DMS53 (cell line): ENCODE measurements at regions not wholly inside any gene's neighbourhood (a gene's known extent, or its start where the extent isn't known, plus 50 kb on each side); places are given as distances from the start of the nearest gene placed in this dataset.
A peak's percentile ranks its signal among the peaks of the same experiment; 100 is the strongest.

Source experiments
- DNase-seq: peaks from one replicate; lab custom pipeline; 2025; lab: John Stamatoyannopoulos, UW

GRCh38 chr16:52650318-52650717 is 103.4 kb upstream of the TOX3 start:
- no peak for DNase-seq

- DNase-seq = no peak
These were observed 102.9 kb upstream of the TOX3 start for GRCh38 chr16:52649870-52650269.

- DNase-seq = no peak
These were observed 100.6 kb upstream of the TOX3 start for GRCh38 chr16:52647588-52647987.

GRCh38 chr16:52643006-52643405 is 96.1 kb upstream of the TOX3 start:
- DNase-seq = no peak

- DNase-seq = peak; percentile 66
These were observed 87.6 kb upstream of the TOX3 start for GRCh38 chr16:52634528-52634927.

GRCh38 chr16:52634104-52634503 is 87.2 kb upstream of the TOX3 start:
- peak; percentile 44 for DNase-seq

- DNase-seq = no peak
These were observed 86.3 kb upstream of the TOX3 start for GRCh38 chr16:52633230-52633629.

GRCh38 chr16:52631711-52632110 is 84.8 kb upstream of the TOX3 start:
- DNase-seq = no peak

GRCh38 chr16:52630711-52631110 is 83.8 kb upstream of the TOX3 start:
- DNase-seq = no peak

- no peak for DNase-seq
These were observed 82.4 kb upstream of the TOX3 start for GRCh38 chr16:52629296-52629695.

- peak; percentile 12 for DNase-seq
These were observed 77.9 kb upstream of the TOX3 start for GRCh38 chr16:52624891-52625290.

GRCh38 chr16:52621651-52622050 is 74.7 kb upstream of the TOX3 start:
- DNase-seq = no peak

- DNase-seq = peak; percentile 45
These were observed 72.0 kb upstream of the TOX3 start for GRCh38 chr16:52618753-52619497.

GRCh38 chr16:52617591-52617990 is 70.6 kb upstream of the TOX3 start:
- no peak for DNase-seq

GRCh38 chr16:52613508-52613907 is 66.6 kb upstream of the TOX3 start:
- no peak for DNase-seq

GRCh38 chr16:52611817-52612673 is 65.1 kb upstream of the TOX3 start:
- DNase-seq = peak; percentile 90

GRCh38 chr16:52603015-52603414 is 56.1 kb upstream of the TOX3 start:
- DNase-seq = no peak

GRCh38 chr16:52597772-52598483 is 51.0 kb upstream of the TOX3 start:
- DNase-seq = peak; percentile 98

GRCh38 chr16:52597073-52597771 is 50.3 kb upstream of the TOX3 start:
- DNase-seq = no peak
